SW 1271 (cell line): ENCODE measurements at regions not wholly inside any gene's neighbourhood (a gene's known extent, or its start where the extent isn't known, plus 50 kb on each side); places are given as distances from the start of the nearest gene placed in this dataset.
"Not testable (repeated sequence)": the region's sequence is repeated elsewhere in the genome, so short reads cannot be mapped to it uniquely, and the experiment has no call there.

Experiments used
- DNase-seq, 2 experiments: peaks; one replicate each; lab custom pipeline; 2025; lab: John Stamatoyannopoulos, UW

DNA sequence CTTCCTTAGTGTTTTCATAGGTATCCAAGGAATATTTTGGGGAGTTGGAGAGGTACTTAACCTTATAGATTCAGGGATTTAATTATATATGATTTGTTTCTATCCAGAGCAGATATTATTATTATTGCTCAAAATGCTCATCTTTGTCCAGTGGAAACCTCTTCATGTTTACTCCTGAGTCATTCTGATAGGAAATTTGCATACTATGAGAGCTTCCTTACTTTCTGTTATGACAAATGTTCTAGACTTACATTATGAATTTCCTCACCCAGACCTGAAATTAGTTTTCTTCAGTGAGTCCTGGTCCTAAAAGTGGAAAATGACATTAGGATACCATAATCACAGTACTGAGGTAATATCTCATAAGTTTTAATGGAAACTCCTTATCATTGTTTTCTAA, 57.5 kb upstream of the PLPPR5 start:
- no peak for DNase-seq

DNA sequence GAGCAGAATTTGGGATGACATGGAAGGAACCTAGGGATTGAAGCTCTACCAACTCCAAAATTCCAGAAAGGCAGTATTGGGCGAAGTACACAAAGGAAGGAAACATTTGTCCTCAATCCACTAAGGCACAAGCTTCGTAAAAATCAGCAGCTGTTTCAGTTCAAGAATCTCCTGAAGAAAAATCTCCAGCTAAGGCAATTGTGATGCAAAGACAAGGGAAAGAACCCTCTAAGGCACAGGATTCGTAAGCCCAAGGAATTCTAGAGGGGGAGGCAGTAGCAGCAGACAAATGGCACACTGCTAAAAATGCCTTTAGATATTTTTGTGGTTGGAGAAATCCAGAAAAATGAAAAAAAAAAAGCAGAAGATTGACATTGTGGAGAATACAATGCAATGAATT, 64.5 kb upstream of the PLPPR5 start:
- DNase-seq = no peak

DNA sequence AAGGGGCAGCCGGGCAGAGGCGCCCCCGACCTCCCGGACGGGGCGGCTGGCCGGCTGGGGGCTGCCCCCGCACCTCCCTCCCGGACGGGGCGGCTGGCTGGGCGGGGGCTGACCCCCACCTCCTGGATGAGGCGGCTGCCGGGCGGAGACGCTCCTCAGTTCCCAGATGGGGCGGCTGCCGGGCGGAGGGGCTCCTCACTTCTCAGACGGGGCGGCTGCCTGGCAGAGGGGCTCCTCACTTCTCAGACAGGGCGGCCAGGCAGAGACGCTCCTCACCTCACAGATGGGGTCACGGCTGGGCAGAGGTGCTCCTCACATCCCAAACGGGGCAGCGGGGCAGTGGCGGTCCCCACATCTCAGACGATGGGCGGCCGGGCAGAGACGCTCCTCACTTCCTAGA, 73.9 kb upstream of the PLPPR5 start:
- DNase-seq = not testable (repeated sequence)

DNA sequence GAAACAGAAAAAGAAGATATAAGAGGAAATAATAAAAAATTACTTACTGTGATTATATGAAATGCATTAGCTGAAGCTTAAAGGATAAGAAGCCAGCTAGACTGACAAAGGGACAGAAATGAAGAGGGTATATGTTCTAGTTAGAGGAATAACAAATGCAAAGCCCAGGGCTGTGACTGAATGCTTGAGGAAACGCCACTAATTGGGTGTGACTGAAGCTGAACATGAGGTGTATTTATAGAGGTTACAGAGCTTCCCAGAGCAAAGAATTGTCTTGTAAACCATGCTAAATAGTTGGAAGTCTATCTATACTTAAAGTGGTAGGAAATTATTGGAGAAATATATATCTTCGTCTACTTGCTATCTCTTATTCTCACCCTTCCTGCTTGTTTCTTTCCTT, 77.7 kb upstream of the PLPPR5 start:
- DNase-seq = no peak

DNA sequence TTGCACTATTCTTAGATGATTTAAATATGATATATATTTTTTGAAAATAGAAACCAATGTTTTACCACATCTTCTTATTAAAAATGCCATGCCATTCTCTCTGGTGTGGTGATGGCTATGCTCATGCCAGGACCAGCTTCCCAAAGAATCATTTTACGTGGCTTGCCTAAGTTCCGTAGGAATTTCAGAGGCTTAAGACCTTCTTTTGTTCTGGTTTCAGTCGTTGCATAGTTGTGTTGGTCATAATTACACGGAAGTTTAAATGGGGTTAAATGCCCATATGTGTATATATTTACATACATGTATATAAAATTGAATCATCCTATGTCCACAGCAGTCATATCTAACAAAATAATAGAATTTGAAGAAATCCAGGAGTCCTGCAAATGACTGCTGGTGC, 78.7 kb upstream of the PLPPR5 start:
- DNase-seq = no peak

DNA sequence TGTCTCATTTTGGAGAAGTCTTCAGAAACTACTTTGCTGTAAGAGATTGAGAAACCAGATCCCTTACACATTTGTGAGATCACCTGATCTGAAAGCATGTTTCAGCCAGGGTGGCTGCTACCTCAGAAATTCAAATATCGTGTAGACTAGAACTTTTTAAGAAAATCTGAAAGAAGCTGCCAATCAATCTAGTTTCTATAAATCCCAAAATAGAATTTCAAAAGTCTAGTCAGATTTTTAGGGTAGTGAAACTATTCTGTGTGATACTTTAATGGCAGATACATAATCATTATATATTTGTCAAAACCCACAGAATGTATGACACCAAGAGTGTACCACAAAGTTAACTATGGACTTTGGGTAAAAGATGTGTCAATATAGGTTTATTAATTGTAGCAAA, 79.9 kb upstream of the PLPPR5 start:
- no peak for DNase-seq

DNA sequence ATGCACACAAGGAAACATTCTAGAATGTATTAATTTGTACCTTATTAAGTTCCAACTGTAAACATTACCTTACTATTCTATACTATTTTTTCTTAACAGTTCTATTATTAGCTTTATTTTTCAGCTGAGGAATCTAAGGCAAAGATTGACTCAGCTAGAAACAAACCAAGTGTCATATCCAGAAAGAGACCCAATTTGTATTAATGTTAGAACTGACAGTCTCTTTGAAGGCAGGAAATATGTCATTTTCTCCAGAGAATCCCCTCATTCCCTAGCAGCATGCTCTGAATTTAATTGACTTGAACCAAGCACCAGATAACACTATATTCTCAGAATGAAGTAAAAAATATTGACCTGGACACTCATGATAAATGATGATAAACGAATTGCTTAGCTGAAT, 81.4 kb upstream of the PLPPR5 start:
- DNase-seq = no peak

DNA sequence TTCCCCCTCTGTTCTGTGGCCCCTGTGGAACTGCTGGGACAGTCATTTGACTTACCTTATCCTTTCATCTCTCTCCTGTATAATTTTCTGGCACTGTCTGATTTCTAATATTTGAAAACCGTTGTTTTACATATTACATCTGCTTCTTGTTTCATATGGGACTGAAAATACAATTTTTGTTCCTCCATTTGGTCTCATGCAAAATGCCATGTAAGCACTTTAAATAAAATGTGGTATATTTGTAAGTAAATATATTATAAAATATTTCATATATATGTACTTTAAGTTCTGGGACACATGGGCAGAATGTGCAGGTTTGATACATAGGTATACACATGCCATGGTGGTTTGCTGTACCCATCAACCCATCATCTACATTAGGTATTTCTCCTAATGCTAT, 93.9 kb upstream of the PLPPR5 start:
- no peak for DNase-seq

DNA sequence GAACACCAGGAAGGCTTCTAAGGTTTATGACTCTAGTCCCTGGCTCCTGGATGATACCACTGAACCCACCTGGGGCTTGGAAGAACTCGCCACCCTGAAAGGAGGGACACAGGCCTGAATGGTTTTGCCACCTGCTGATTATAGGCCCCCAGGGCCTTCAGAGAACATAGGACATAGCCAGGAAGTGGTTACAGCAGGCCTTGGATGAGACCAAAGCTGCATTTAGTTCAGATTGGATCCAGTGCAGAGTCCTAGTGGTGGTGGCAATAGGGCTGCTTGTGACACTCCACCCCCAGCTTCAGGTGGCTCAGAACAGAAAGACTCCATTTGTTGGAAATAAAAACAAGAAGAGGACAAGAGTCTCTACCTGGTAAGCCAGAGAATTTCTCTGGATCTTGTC, 101.6 kb upstream of the PLPPR5 start:
- DNase-seq = no peak

DNA sequence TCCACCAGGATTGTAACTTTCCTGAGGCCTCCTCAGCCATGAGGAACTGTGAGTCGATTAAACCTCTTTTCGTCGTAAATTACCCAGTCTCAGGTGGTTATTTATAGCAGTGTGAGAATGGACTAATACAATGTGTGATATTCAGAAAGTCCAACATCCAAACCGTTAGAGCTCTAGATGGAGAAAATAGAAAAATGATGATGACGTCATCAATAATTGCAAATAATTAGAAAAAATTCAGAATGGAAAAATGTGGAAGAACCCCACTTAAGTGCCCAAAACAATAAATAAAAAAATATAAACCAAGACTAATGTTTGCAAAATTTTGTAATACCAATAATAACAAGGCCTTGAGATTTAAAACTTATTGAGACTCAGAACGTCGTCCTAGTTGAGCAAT, 103.0 kb upstream of the PLPPR5 start:
- DNase-seq = no peak

DNA sequence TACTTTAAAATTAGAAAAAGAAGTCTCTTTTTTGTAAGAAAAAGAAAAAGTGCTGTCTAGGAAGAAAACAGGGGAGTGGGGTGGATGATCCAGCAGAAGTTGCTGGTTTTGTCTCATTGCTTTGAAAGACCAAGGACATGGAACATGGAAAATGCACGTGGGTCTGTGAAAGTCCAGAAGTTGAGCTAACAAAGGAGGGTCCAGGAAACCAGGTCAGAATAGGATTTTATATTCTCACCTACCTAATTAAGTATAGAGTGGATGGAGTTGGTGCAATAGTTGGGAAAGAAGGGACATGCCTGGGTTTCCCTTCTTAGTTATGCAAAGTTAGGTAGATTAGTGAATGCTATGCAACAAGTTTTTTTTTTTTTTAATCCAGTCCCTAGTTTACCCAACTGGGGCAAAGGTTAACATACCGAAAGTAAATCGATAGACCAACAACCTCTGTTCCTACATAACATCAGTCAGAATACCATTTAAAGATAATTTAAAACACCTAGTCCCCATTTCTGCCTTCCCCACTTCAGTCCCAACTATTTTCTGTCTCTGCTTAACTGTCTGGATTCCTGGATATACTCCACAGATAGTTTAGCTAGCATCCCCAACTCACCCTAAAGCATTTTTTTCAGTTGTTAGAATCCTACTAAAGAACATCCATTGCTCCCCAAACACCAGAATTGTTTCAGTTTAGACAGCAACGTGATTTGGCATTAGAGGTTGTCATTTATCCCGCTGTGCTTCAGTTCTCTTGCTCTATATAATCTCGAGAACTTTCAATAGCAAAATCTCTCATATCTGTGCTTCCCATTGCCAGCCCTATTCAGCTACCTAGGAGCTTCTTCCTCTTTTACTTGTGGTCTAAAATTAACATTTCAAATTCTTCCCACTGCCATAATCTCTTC, 105.7 kb upstream of the PLPPR5 start:
- DNase-seq = no peak

DNA sequence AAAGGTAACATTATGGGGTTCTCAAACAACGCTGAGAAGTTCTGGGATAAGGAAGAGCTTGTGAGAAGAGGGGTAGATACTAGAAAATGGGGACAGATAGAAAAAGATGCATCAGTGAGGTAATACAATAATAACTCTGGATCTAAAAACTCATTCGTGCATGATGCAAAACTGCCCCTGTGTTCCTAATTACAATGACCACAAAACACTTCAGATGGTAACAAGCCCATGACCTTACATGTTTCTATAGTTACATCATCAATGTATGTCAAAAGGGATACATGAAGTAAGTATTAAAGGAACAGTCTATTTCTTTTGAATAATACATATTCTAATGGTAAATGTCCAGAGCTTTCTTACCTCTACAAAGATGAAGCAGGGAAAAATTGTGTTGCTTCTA, 110.6 kb upstream of the PLPPR5 start:
- no peak for DNase-seq

DNA sequence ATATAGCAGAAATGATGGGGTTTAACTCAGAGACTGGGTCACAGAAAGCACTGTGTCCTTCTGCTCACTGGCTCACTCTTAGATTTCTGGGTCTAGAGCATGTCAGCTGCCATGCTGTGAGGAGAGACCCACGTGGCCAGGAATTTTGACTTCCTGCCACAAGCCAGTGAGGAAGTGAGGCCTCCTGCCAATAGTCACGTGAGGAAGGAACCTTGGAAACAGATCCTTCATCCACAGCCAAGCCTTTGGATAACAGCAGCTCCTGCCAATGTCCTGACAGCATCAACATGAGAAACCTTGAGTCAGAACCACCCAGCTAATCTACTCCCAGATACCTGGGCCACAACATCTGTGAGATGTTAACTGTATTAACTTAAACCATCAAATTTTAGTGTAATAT, 114.5 kb upstream of the PLPPR5 start:
- no peak for DNase-seq

DNA sequence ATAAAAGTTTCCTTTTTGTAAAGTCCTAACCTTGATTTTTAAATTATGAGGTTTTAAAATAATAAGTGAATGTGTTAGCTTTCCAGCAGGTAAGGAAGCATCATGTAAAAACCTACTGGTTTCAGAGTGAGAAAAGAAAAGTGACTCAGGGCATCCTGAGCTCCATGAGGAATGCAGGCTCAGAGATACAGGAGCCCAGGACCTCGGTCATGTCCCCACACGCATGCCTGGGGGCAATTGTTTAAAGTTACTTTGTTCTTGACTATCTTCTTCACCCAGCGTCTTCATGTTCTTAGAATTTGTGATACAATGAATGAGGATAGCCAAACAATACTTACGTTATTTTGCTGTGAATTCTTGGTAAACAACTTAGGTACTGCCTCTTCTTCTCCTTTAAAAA, 117.4 kb upstream of the PLPPR5 start:
- no peak for DNase-seq

DNA sequence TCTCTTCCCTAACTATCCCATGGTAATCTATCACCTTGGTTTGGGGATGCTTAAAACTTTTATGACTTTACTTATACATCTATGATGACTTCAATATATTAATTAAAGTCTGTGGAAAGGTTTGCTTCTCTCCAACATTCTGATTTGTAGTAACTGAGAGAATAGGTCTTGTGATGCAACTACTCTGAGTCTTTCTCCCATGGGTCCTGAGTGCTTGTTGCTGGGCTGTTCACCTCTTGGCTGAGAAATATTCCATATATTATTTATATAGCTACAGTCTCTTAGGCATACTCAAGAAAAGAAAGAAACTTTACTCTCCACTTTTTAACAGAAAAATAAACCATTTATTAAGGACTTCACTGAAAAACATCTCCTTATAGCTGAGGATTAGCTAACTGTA, 119.3 kb upstream of the PLPPR5 start:
- DNase-seq = no peak

DNA sequence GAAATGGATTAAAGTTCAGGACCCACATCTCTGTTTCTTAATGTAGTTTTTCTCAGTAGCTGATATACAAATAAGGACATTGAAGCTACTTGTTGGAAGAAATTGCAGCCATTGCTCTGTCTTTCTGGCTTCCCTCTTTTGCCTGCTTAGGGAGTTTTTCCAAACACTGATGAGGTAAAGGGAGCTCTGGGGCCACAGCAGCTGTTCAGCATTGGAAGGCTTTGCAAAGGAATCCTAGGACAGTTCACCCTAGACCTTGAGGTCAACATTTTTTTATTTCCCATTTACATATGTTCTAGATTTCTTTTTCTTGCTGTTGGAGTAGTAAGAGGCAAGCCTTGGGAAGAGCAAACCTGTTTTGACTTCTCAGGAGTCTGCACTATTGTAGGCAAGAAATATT, 126.9 kb upstream of the PLPPR5 start:
- DNase-seq = no peak

DNA sequence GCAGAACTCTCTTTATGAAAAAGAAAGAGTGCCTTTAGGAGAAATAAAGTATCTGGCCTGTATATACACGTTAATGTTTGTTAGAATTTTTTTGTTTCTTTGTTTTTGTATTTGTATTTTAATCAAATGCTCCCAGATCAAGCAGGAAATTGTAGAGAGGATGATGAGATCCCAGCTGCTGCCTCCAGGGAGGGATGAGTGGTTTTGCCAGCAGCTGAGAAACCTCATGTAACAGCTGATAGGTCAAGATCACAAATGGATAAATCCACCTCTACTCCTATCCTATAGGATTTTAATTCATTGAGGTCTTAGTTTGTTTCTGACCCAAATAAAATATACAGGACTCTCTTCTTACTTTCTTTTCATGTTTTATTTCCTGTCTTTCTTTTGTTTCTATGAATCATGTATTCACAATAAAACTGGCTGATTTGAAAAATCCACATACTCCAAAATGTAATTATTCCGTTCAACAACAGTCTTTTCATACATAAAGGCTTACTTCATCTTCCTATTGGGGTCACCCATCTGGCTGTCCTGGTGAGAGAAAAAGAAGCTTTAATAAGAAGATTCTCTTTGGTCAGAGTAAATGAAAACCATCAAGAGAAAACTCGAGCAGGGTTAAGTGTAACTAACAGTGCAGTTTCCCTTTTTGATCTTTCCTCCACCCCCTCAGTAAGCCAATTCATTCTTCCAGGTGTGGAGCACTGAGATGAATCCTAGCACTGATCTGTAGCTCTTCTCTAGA, 129.3 kb upstream of the PLPPR5 start:
- no peak for DNase-seq

DNA sequence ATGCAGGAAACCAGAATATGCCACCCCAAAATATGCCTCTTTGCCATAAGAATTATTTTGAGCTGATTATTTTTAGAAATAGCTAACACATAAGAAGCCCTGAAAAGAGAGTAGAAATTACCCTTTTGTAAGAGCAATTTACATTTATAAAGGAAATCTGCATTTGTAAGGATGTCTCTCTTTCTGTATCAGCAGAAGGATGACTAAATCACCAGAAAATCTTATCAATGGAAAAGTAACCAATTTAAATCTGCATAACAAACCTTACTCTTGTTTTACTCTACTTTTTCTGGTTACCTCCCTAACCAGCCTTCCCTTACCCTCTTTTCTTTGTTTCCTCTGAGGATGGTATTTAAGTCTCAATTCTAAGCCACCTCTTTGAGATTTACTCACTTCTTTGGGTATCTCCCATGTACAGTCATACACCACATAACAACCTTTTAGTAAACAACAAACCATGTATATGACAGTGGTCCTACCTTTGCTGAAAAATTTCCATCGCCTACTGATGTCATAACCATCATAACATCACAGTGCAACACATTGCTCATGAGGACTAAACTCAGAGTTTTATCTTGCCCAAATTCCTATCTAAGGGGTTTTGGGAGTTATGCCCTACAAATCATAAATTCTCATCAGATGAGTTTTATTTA, 126.6 kb upstream of the PLPPR4 start:
- DNase-seq = no peak

DNA sequence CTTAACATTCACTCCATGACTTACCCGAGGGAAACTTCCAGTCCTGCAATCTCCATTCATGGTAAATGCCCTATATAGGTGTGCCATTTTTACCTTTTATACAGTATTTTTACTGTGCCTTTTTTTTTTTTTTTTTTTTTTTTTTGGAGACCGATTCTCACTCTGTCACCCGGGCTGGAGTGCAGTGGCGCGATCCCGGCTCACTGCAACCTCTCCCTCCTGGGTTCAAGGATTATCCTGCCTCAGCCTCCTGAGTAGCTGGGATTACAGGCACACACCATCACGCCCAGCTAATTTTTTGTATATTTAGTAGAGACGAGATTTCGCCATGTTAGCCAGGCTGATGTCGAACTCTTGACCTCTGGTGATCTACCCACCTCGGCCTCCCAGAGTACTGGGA, 124.4 kb upstream of the PLPPR4 start:
- DNase-seq = no peak

DNA sequence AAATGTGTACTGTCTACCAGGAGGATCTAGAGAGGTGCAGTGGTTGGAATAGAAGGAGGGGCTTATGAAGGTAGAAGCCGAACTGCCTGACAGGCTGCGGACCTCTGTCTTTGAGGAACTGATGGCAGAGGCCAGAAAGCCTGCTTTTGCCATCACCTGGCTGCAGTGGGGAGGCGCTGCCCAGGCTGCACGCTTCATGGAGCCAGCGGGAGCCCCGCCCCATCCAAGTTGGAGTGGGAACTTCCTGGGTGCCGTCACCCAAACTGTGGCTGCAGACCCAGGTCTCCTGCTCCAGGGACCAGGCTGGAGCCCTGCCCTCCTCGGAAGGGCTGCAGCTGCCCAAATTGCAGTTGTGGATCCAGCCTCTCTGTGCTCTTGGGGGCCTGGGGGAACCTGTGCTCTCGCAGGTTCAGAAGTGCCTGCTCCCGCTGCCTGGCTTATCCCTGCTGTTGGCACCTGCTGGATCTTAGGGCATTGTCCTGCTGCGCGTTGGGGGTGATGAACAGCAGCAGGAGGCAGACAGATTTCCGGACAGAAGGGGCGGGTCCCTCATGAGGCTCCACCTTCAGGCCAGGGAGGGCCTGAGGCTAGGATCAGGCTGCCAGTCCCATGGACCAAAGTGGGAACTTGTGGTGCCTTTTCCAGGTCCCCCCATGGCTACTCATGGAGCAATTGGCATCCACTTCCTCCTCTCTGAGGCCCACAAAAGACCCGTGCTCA, 118.0 kb upstream of the PLPPR4 start:
- no peak for DNase-seq

DNA sequence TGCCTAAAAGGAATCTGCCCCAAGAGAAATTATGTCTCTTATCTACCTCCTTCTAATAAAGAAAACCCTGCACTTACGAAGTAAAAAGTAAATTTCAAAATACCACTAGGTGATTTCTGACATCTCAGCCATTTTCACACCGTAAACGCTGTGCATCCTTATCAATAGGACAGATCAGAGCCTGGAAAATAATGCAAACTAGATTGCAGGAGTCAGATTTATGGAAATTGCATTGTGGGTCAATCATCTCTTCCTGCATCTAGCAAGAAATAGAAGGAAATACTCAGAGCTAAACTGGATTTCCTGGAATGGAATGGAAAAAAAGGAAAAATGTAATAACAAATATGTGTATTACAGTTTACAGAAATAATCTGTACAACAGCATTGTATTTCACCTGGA, 114.3 kb upstream of the PLPPR4 start:
- DNase-seq = no peak

DNA sequence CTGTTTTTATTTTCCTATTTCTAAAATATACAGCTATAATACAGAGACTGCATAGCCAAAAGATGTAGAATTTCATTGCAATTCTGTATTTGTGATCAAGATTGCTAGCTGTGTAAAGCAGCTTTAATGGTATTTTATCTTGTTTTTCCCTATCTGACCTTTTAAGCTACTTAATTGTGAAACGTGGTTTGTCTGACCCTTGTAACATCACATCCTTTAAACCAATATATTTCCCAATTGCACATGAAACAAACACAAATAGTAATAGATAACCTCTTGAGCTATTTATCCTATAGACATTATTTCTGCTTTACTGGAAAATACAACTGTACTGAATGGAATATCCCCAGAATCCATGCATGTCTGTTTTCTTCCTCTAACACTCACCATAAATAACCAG, 112.2 kb upstream of the PLPPR4 start:
- DNase-seq = no peak
